ENCODE measurements at regions not wholly inside any gene's neighbourhood (a gene's known extent, or its start where the extent isn't known, plus 50 kb on each side); places are given as distances from the start of the nearest gene placed in this dataset.

- TF ChIP-seq GATA2 (IDR thresholded peaks at IDR 0.05; ENCODE audit: low read depth, low read length) (no peak), GATA3 (IDR thresholded peaks at IDR 0.05; ENCODE audit: low read depth, low read length) (no peak)
Observed at GRCh38 chr13:32949820-32950219, 66.4 kb upstream of the KL start.

Data from SH-SY5Y (cell line).